CD4-positive, alpha-beta T cell (primary cell): ENCODE measurements at regions not wholly inside any gene's neighbourhood (a gene's known extent, or its start where the extent isn't known, plus 50 kb on each side); places are given as distances from the start of the nearest gene placed in this dataset. TPM values are rescaled to one million over a fixed set of nuclear protein-coding genes. Genes with fewer than 3 reads are reported as not detected.

ENCODE experiments used
- ATAC-seq: fragments of 200-7000 bp; cut with Tn5 transposase; one replicate; pipeline ENCODE4 v1.10.0; 2022; ENCODE audit warnings: mild to moderate bottlenecking; ENCODE audit not compliant: poor library complexity
- CTCF ChIA-PET: fragments of 350-600 bp; sonication (Branson Sonifier 250); formaldehyde crosslinking; loops from one replicate; lab custom pipeline; 2021; ENCODE audit warnings: antibody characterized with exemption, inconsistent platforms; lab: Charles Lee
- POLR2A ChIA-PET: fragments of 350-600 bp; sonication (Branson Sonifier 250); formaldehyde crosslinking; loops from one replicate; lab custom pipeline; 2021; ENCODE audit warnings: antibody characterized with exemption, inconsistent platforms; lab: Charles Lee
- DNase-seq, 14 experiments: peaks; one replicate each; pipeline ENCODE4 v3.0.0-alpha.2; 2013 to 2020; ENCODE audit warnings: mixed read lengths in 2 of 14
- H3K27ac ChIP-seq, 2 donors: one replicate each; pipeline versions ENCODE4 v1.5.1 to v1.7.0; 2013; ENCODE audit warnings: low read length in 2 of 2, low read depth in 1 of 2, mild to moderate bottlenecking in 1 of 2
- H3K27me3 ChIP-seq, 2 experiments: 1 replicate in 1 of 2; 2 replicates in 1 of 2; pipeline versions ENCODE4 v1.6.1 to v1.7.0; 2013; ENCODE audit warnings: low read length in 2 of 2, control low read depth in 1 of 2, mild to moderate bottlenecking in 1 of 2, moderate library complexity in 1 of 2; ENCODE audit not compliant: insufficient read depth in 2 of 2, control insufficient read depth in 1 of 2
- H3K36me3 ChIP-seq: one replicate; pipeline ENCODE4 v1.6.1; 2013; ENCODE audit warnings: low read length, control low read depth; ENCODE audit not compliant: insufficient read depth
- H3K4me1 ChIP-seq: one replicate; pipeline ENCODE4 v1.6.1; 2013; ENCODE audit warnings: low read length, control low read depth; ENCODE audit not compliant: insufficient read depth
- H3K4me3 ChIP-seq: one replicate; pipeline ENCODE4 v1.5.1; 2013; ENCODE audit warnings: mild to moderate bottlenecking, low read length, moderate library complexity
- H3K9me3 ChIP-seq, 2 experiments: 1 replicate in 1 of 2; 2 replicates in 1 of 2; pipeline versions ENCODE4 v1.6.1 to v1.7.0; 2013; ENCODE audit warnings: low read length in 2 of 2, mild to moderate bottlenecking in 2 of 2, control low read depth in 1 of 2, moderate library complexity in 1 of 2; ENCODE audit not compliant: control insufficient read depth in 1 of 2, insufficient read depth in 1 of 2
- H3K27ac Mint-ChIP-seq: one replicate; pipeline ENCODE4 v1.8.0; 2020; ENCODE audit warnings: mixed read lengths
- H3K27me3 Mint-ChIP-seq: one replicate; pipeline ENCODE4 v1.8.0; 2021; ENCODE audit warnings: mixed read lengths
- H3K36me3 Mint-ChIP-seq: one replicate; pipeline ENCODE4 v1.8.0; 2021; ENCODE audit warnings: low read depth, mixed read lengths
- H3K4me1 Mint-ChIP-seq: one replicate; pipeline ENCODE4 v1.8.0; 2021; ENCODE audit warnings: low read depth, mixed read lengths
- H3K4me3 Mint-ChIP-seq: one replicate; pipeline ENCODE4 v1.8.0; 2020; ENCODE audit warnings: mild to moderate bottlenecking, mixed read lengths
- H3K9me3 Mint-ChIP-seq: one replicate; pipeline ENCODE4 v1.8.0; 2020; ENCODE audit warnings: mixed read lengths
- CTCF ChIP-seq: fragments of 200-600 bp; IDR thresholded peaks from one replicate; pipeline ENCODE4 v1.8.0; 2022; ENCODE audit warnings: antibody characterized with exemption, mild to moderate bottlenecking
- intact Hi-C, 2 experiments: fragments of 100-400 bp; cut with DNase I in 1 of 2; cut with micrococcal nuclease in 1 of 2; formaldehyde crosslinking; loops; one replicate each; pipeline versions ENCODE4 v1.15.1 to v1.9.0; 2023 to 2025; cut with DNase I, micrococcal nuclease
- microRNA-seq: library from miRNA; unstranded; fragments of <30 nt; microRNA quantifications from one replicate; pipeline ENCODE4 v1.2.0, GENCODE V29; 2021; ENCODE audit warnings: borderline microRNAs expressed, borderline replicate concordance

GRCh38 chr3:124676236-124676635, 54.0 kb upstream of the UMPS start:
- H3K9me3 Mint-ChIP-seq = no peaks in the 10 kb centered on the region
- Histone ChIP-seq H3K4me1 (peaks cover 6% of the 10 kb centered on the region), H3K27ac (no peak overlapping the region), H3K9me3 (peaks cover 0 to 4% of the 10 kb centered on the region in 2 experiments), H3K36me3 (no peaks in the 10 kb centered on the region), H3K27me3 (no peaks in the 10 kb centered on the region), H3K4me3 (no peak overlapping the region)
- ChIA-PET CTCF (no interaction called here), POLR2A (no interaction called here)
- no peak for TF ChIP-seq CTCF
- intact Hi-C loops = no loop called here
- H3K36me3 Mint-ChIP-seq = no peaks in the 10 kb centered on the region
- ATAC-seq (no peak), DNase-seq (no peak)
- peaks cover 3% of the 10 kb centered on the region for H3K4me1 Mint-ChIP-seq
- no peaks in the 10 kb centered on the region for H3K27me3 Mint-ChIP-seq
- no peak overlapping the region for H3K27ac Mint-ChIP-seq
- no peak overlapping the region for H3K4me3 Mint-ChIP-seq

- no peak for TF ChIP-seq CTCF
- Histone ChIP-seq H3K9me3 (no peaks in the 10 kb centered on the region), H3K4me3 (no peak overlapping the region), H3K27ac (no peak overlapping the region), H3K4me1 (no peaks in the 10 kb centered on the region), H3K27me3 (no peaks in the 10 kb centered on the region), H3K36me3 (no peaks in the 10 kb centered on the region)
- Mint-ChIP-seq H3K9me3 (no peaks in the 10 kb centered on the region), H3K4me1 (no peaks in the 10 kb centered on the region), H3K27ac (no peak overlapping the region), H3K36me3 (no peaks in the 10 kb centered on the region), H3K27me3 (no peaks in the 10 kb centered on the region), H3K4me3 (no peak overlapping the region)
- intact Hi-C loops = no loop called here
- POLR2A ChIA-PET = no interaction called here
- CTCF ChIA-PET = no interaction called here
- DNase-seq (no peak), ATAC-seq (no peak)
Observed at GRCh38 chr3:124679048-124679638, 51.1 kb upstream of the UMPS start.

Small RNA genes lying in the stretch of these regions (microRNA-seq; reads per million reads assigned to microRNA genes)
- not detected for gene MIR5002
- not detected for gene MIR6083
